H1 (cell line): ENCODE measurements at regions not wholly inside any gene's neighbourhood (a gene's known extent, or its start where the extent isn't known, plus 50 kb on each side); places are given as distances from the start of the nearest gene placed in this dataset.

Source experiments
- CTCF ChIA-PET: fragments of 300-600 bp; sonication (Branson Sonifier 250); formaldehyde crosslinking; loops from one replicate; lab custom pipeline; 2021; ENCODE audit not compliant: partially characterized antibody; lab: Charles Lee
- POLR2A ChIA-PET: fragments of 300-600 bp; sonication (Branson Sonifier 250); formaldehyde crosslinking; loops from one replicate; lab custom pipeline; 2021; ENCODE audit warnings: inconsistent platforms; ENCODE audit not compliant: partially characterized antibody; lab: Charles Lee
- DNase-seq, 2 experiments: peaks; one replicate each; pipeline versions ENCODE4 v3.0.0 to v3.0.0-alpha.2; 2010 to 2022; ENCODE audit warnings: low spot score in 2 of 2, low read depth in 1 of 2, mixed read lengths in 1 of 2
- FAIRE-seq: peaks from 2 replicates; lab custom pipeline; 2011; peaks lifted over from hg19 to GRCh38; lab: Jason Lieb, UNC
- H2AFZ ChIP-seq: 2 replicates; pipeline ENCODE4 v1.8.1; 2012; ENCODE audit warnings: low read length, inconsistent platforms
- H2AK5ac ChIP-seq: 2 replicates; pipeline ENCODE4 v1.6.1; 2013; ENCODE audit warnings: low read depth, low read length
- H2BK120ac ChIP-seq: replicated peaks from 2 replicates; pipeline ENCODE3; 2013; ENCODE audit warnings: low read depth, low read length, inconsistent platforms
- H2BK12ac ChIP-seq: 2 replicates; pipeline ENCODE4 v1.6.1; 2013; ENCODE audit warnings: low read depth, low read length
- H2BK15ac ChIP-seq: 2 replicates; pipeline ENCODE4 v1.6.1; 2013; ENCODE audit warnings: low read length
- H2BK20ac ChIP-seq: 2 replicates; pipeline ENCODE4 v1.6.1; 2013; ENCODE audit warnings: low read length
- H2BK5ac ChIP-seq: 2 replicates; pipeline ENCODE4 v1.6.1; 2013; ENCODE audit warnings: low read depth, low read length
- H3K14ac ChIP-seq: 2 replicates; pipeline ENCODE4 v1.6.1; 2013; ENCODE audit warnings: inconsistent platforms; ENCODE audit not compliant: insufficient read length
- H3K18ac ChIP-seq: 2 replicates; pipeline ENCODE4 v1.6.1; 2013; ENCODE audit warnings: low read length; ENCODE audit errors: extremely low read depth
- H3K23ac ChIP-seq: 2 replicates; pipeline ENCODE4 v1.6.1; 2013; ENCODE audit warnings: inconsistent platforms; ENCODE audit not compliant: insufficient read length
- H3K23me2 ChIP-seq: 2 replicates; pipeline ENCODE4 v1.6.1; 2013; ENCODE audit warnings: low read depth, low read length
- H3K27ac ChIP-seq: 2 replicates; pipeline ENCODE4 v1.6.1; 2011; ENCODE audit warnings: low read depth, low read length, inconsistent platforms
- H3K27me3 ChIP-seq, 4 experiments: replicated peaks in 1 of 4; 1 replicate in 1 of 4; 2 replicates in 3 of 4; pipeline versions ENCODE4 v1.6.1 to v1.8.1; 2011 to 2013; ENCODE audit warnings: low read length in 3 of 4, mild to moderate bottlenecking in 3 of 4, inconsistent platforms in 2 of 4, mixed read lengths in 2 of 4, moderate library complexity in 1 of 4; ENCODE audit not compliant: control insufficient read depth in 3 of 4, insufficient read depth in 3 of 4; ENCODE audit errors: extremely low read depth in 1 of 4
- H3K36me3 ChIP-seq, 4 experiments: 2 replicates each; pipeline versions ENCODE4 v1.6.1 to v1.8.1; 2011 to 2013; ENCODE audit warnings: mild to moderate bottlenecking in 4 of 4, low read length in 3 of 4, moderate library complexity in 2 of 4, control low read depth in 1 of 4, inconsistent platforms in 1 of 4; ENCODE audit not compliant: insufficient read depth in 4 of 4, control insufficient read depth in 2 of 4
- H3K4ac ChIP-seq: replicated peaks from 2 replicates; pipeline ENCODE3; 2013; ENCODE audit warnings: low read length, low read depth, mixed read lengths, inconsistent platforms; ENCODE audit not compliant: insufficient read length
- H3K4me1 ChIP-seq, 4 experiments: replicated peaks in 1 of 4; 1 replicate in 1 of 4; 2 replicates in 3 of 4; pipeline versions ENCODE4 v1.6.1 to v1.8.1; 2011 to 2013; ENCODE audit warnings: low read length in 3 of 4, inconsistent platforms in 2 of 4, mixed read lengths in 1 of 4; ENCODE audit not compliant: insufficient read depth in 4 of 4, control insufficient read depth in 3 of 4
- H3K4me2 ChIP-seq, 2 experiments: 2 replicates each; pipeline versions ENCODE4 v1.6.1 to v1.8.1; 2011 to 2013; ENCODE audit warnings: low read depth in 2 of 2, low read length in 2 of 2, control low read depth in 1 of 2, inconsistent platforms in 1 of 2, mild to moderate bottlenecking in 1 of 2; ENCODE audit not compliant: insufficient read depth in 1 of 2
- H3K4me3 ChIP-seq, 4 experiments: fragments of 200-600, 300-600 bp in 1 of 4; sonication (generic), shearing (Covaris generic), sonication (Bioruptor Twin) in 1 of 4; 2 replicates each; pipeline versions ENCODE4 v1.5.1 to v1.8.1; 2011 to 2016; ENCODE audit warnings: low read length in 4 of 4, low read depth in 3 of 4, control low read depth in 2 of 4, inconsistent platforms in 2 of 4, mild to moderate bottlenecking in 2 of 4, mixed read lengths in 1 of 4, moderate library complexity in 1 of 4; ENCODE audit not compliant: insufficient read depth in 2 of 4; ENCODE audit errors: extremely low read depth in 1 of 4
- H3K56ac ChIP-seq: replicated peaks from 2 replicates; pipeline ENCODE3; 2013; ENCODE audit warnings: low read depth, mild to moderate bottlenecking, mixed read lengths, low read length, inconsistent platforms; ENCODE audit not compliant: insufficient read length
- H3K79me1 ChIP-seq: 2 replicates; pipeline ENCODE4 v1.6.1; 2013; ENCODE audit warnings: low read depth, low read length, control low read depth
- H3K79me2 ChIP-seq, 2 experiments: 2 replicates each; pipeline versions ENCODE4 v1.6.1 to v1.8.1; 2012 to 2013; ENCODE audit warnings: low read length in 2 of 2, mild to moderate bottlenecking in 2 of 2, inconsistent platforms in 1 of 2; ENCODE audit not compliant: insufficient read depth in 2 of 2, control insufficient read depth in 1 of 2
- H3K9ac ChIP-seq, 4 experiments: replicated peaks in 1 of 4; 1 replicate in 1 of 4; 2 replicates in 3 of 4; pipeline versions ENCODE4 v1.6.1 to v1.8.1; 2011 to 2013; ENCODE audit warnings: low read depth in 3 of 4, low read length in 3 of 4, control low read depth in 2 of 4, mild to moderate bottlenecking in 2 of 4, moderate library complexity in 2 of 4, inconsistent platforms in 1 of 4; ENCODE audit errors: extremely low read depth in 1 of 4
- H3K9me3 ChIP-seq, 2 experiments: 2 replicates each; pipeline versions ENCODE4 v1.6.1 to v1.8.1; 2012 to 2013; ENCODE audit warnings: mild to moderate bottlenecking in 2 of 2, moderate library complexity in 2 of 2, control low read depth in 1 of 2, inconsistent platforms in 1 of 2, low read depth in 1 of 2, low read length in 1 of 2, mixed read lengths in 1 of 2; ENCODE audit not compliant: insufficient read depth in 2 of 2
- H4K20me1 ChIP-seq, 2 experiments: replicated peaks in 1 of 2; 2 replicates each; pipeline versions ENCODE3 to v1.8.1; 2011 to 2013; ENCODE audit warnings: inconsistent platforms in 2 of 2, low read length in 2 of 2, mild to moderate bottlenecking in 1 of 2; ENCODE audit not compliant: insufficient read depth in 2 of 2, control insufficient read depth in 1 of 2
- H4K5ac ChIP-seq: 2 replicates; pipeline ENCODE4 v1.6.1; 2013; ENCODE audit warnings: low read length, low read depth, mixed read lengths, inconsistent platforms; ENCODE audit not compliant: insufficient read length
- H4K8ac ChIP-seq: 2 replicates; pipeline ENCODE4 v1.8.0; 2013; ENCODE audit warnings: mild to moderate bottlenecking, moderate library complexity, low read length, inconsistent platforms; ENCODE audit not compliant: insufficient read depth; ENCODE audit errors: extremely low read depth
- H4K91ac ChIP-seq: replicated peaks from 2 replicates; pipeline ENCODE3; 2013; ENCODE audit warnings: low read length, mixed read lengths, inconsistent platforms; ENCODE audit not compliant: insufficient read length
- BACH1 ChIP-seq: IDR thresholded peaks from 2 replicates; pipeline ENCODE4 v1.6.1; 2012; ENCODE audit warnings: low read length, improper control_type of control experiment
- CHD2 ChIP-seq: IDR thresholded peaks from 2 replicates; pipeline ENCODE4 v1.6.1; 2012; ENCODE audit warnings: low read length, improper control_type of control experiment
- NANOG ChIP-seq: IDR thresholded peaks from 2 replicates; pipeline ENCODE4 v1.6.1; 2011; ENCODE audit warnings: low read length, low read depth, mild to moderate bottlenecking, inconsistent platforms; ENCODE audit not compliant: insufficient read depth, poor library complexity, severe bottlenecking
- ZNF274 ChIP-seq: IDR thresholded peaks from 2 replicates; pipeline ENCODE4 v1.7.0; 2012; ENCODE audit warnings: low read length, borderline replicate concordance; ENCODE audit errors: extremely low read depth
- WGBS, 2 experiments: shearing (Covaris generic) in 1 of 2; methylation state at CpG; one replicate each; pipeline versions ENCODE4 v1.1.6 to v1.1.7; 2013 to 2015; ENCODE audit warnings: low lambda C conversion rate in 2 of 2, mixed read lengths in 2 of 2, inconsistent platforms in 1 of 2, low coverage in 1 of 2, missing lambda C conversion rate in 1 of 2; ENCODE audit not compliant: insufficient replicate concordance in 2 of 2, insufficient coverage in 1 of 2, insufficient read length in 1 of 2; ENCODE audit errors: extremely low coverage in 1 of 2, missing lambda C conversion rate in 1 of 2; 5-methylcytosine and 5-hydroxymethylcytosine counted together

- FAIRE-seq: no peak
- Histone ChIP-seq H3K27ac (no peak overlapping the region), H3K23ac (no peak overlapping the region), H2BK15ac (no peak overlapping the region), H2BK120ac (no peak overlapping the region), H2AFZ (no peak overlapping the region), H3K9me3 (no peaks in the 10 kb centered on the region; a peak in 2 of 4 replicates), H3K36me3 (no peaks in the 10 kb centered on the region), H4K8ac (no peak overlapping the region), H2AK5ac (no peak overlapping the region), H3K23me2 (no peaks in the 10 kb centered on the region), H3K79me1 (no peaks in the 10 kb centered on the region), H3K79me2 (no peaks in the 10 kb centered on the region), H3K4me3 (no peak overlapping the region), H4K20me1 (no peaks in the 10 kb centered on the region), H3K18ac (no peak overlapping the region), H4K5ac (no peak overlapping the region), H2BK5ac (no peak overlapping the region), H3K4ac (no peak overlapping the region), H3K9ac (no peak overlapping the region)
- no peak for DNase-seq
- CTCF ChIA-PET: no interaction called here
- TF ChIP-seq ZNF274: no peak
- no peak for TF ChIP-seq NANOG
- TF ChIP-seq CHD2: no peak
- no peak for TF ChIP-seq BACH1
- TF ChIP-seq, all 59 proteins: peak for 0
- Histone ChIP-seq H3K27me3 (peaks cover 0 to 1% (median 0%) of the 10 kb centered on the region in 4 experiments; a peak in 1 of 7 replicates), H2BK12ac (no peak overlapping the region), H3K4me1 (no peaks in the 10 kb centered on the region), H3K14ac (no peak overlapping the region), H3K56ac (no peak overlapping the region), H4K91ac (no peak overlapping the region), H3K4me2 (no peak overlapping the region), H2BK20ac (no peak overlapping the region)
- POLR2A ChIA-PET: no interaction called here
- WGBS, 2 experiments: 85% methylated on average over 7 of the region's 7 CpGs; no CpG with 5 or more reads in 1 of the 2 experiments
These were observed 619.6 kb downstream of the FBXO15 start for GRCh38 chr18:73528066-73528465.
